ENCODE measurements at regions not wholly inside any gene's neighbourhood (a gene's known extent, or its start where the extent isn't known, plus 50 kb on each side); places are given as distances from the start of the nearest gene placed in this dataset.

DNA sequence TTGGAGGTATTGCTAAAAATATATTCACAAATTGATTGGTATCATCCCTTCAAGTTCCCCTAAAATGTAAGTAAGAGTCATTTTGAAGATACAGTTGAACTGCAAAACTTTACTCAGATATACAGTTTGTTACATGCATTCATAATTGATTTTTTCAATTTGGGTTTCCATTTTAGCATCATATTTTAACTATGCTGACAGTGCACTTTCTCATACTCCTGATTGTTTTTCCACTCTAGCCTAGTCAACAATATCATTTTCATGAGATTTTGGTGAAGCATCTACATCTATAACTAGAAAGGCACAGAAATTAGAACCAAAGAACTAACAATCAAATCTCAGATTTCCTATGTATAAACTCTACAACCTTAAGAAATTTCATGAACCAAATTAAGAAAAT lies 2850.4 kb upstream of the PCDH20 start:
- TF ChIP-seq CTCF (IDR thresholded peaks at IDR 0.05; ENCODE audit: poor library complexity): no peak
- TF ChIP-seq EZH2 (IDR thresholded peaks at IDR 0.05; ENCODE audit: borderline replicate concordance): no peak
- no peak for TF ChIP-seq EZH2phosphoT487 (IDR thresholded peaks at IDR 0.05; ENCODE audit: low read depth, severe bottlenecking, unreplicated experiment)

All from hepatocyte (in vitro differentiated cells).